GM23338 (cell line): ENCODE measurements at regions not wholly inside any gene's neighbourhood (a gene's known extent, or its start where the extent isn't known, plus 50 kb on each side); places are given as distances from the start of the nearest gene placed in this dataset.

ENCODE experiments used
- ATAC-seq: fragments of 200-7000 bp; cut with Tn5 transposase; 3 replicates; pipeline ENCODE4 v1.9.1; 2020
- DNase-seq: peaks from one replicate; pipeline ENCODE4 v3.0.0-alpha.2; 2015; ENCODE audit warnings: low spot score
- H2AFZ ChIP-seq: fragments of 200-600 bp; sonication (generic); 2 replicates; pipeline ENCODE4 v1.8.0; 2016; ENCODE audit warnings: antibody characterized with exemption, mild to moderate bottlenecking, moderate library complexity
- H3F3A ChIP-seq: fragments of 200-600 bp; sonication (generic); replicated peaks from 2 replicates; pipeline ENCODE4 v1.8.0; 2017; ENCODE audit warnings: antibody characterized with exemption, mixed run types, low read depth
- H3K27ac ChIP-seq: fragments of 200-600 bp; sonication (generic); 2 replicates; pipeline ENCODE4 v1.6.1; 2016; ENCODE audit warnings: low read depth
- H3K27me3 ChIP-seq: fragments of 200-600 bp; sonication (generic); 2 replicates; pipeline ENCODE4 v1.8.0; 2016; ENCODE audit warnings: mild to moderate bottlenecking, mixed run types, moderate library complexity; ENCODE audit not compliant: insufficient read depth
- H3K36me3 ChIP-seq: fragments of 200-600 bp; sonication (generic); 2 replicates; pipeline ENCODE4 v1.8.0; 2016; ENCODE audit warnings: mild to moderate bottlenecking; ENCODE audit not compliant: insufficient read depth
- H3K4me1 ChIP-seq: fragments of 200-600 bp; sonication (generic); 2 replicates; pipeline ENCODE4 v1.8.0; 2016; ENCODE audit warnings: mild to moderate bottlenecking, moderate library complexity; ENCODE audit not compliant: insufficient read depth
- H3K4me2 ChIP-seq: fragments of 200-600 bp; sonication (generic); 2 replicates; pipeline ENCODE4 v1.7.1; 2017; ENCODE audit warnings: mixed run types
- H3K4me3 ChIP-seq: fragments of 200-600 bp; sonication (generic); 2 replicates; pipeline ENCODE4 v1.6.1; 2016; ENCODE audit warnings: mixed run types
- H3K79me2 ChIP-seq: fragments of 200-600 bp; sonication (generic); replicated peaks from 2 replicates; pipeline ENCODE4 v1.8.0; 2017; ENCODE audit warnings: mild to moderate bottlenecking; ENCODE audit not compliant: insufficient read depth
- H3K9me2 ChIP-seq: fragments of 200-600 bp; sonication (generic); 2 replicates; pipeline ENCODE4 v1.8.0; 2017; ENCODE audit not compliant: insufficient read depth
- H4K20me1 ChIP-seq: fragments of 200-600 bp; sonication (generic); replicated peaks from 2 replicates; pipeline ENCODE4 v1.8.0; 2017; ENCODE audit warnings: mild to moderate bottlenecking; ENCODE audit not compliant: insufficient read depth
- H3K27ac Mint-ChIP-seq: 2 replicates; pipeline ENCODE4 v1.8.0; 2020; ENCODE audit warnings: inconsistent platforms, mild to moderate bottlenecking, moderate library complexity, mixed read lengths
- H3K27me3 Mint-ChIP-seq: 3 replicates; pipeline ENCODE4 v1.8.0; 2022; ENCODE audit warnings: low read depth, mild to moderate bottlenecking, moderate library complexity, mixed read lengths, inconsistent platforms; ENCODE audit not compliant: insufficient read depth, poor library complexity
- H3K36me3 Mint-ChIP-seq: 3 replicates; pipeline ENCODE4 v1.8.0; 2021; ENCODE audit warnings: low read depth, mild to moderate bottlenecking, inconsistent platforms, moderate library complexity, mixed read lengths
- H3K4me1 Mint-ChIP-seq: 3 replicates; pipeline ENCODE4 v1.8.0; 2020; ENCODE audit warnings: mild to moderate bottlenecking, inconsistent platforms, mixed read lengths
- H3K4me3 Mint-ChIP-seq: 3 replicates; pipeline ENCODE4 v1.8.0; 2021; ENCODE audit warnings: moderate library complexity, mild to moderate bottlenecking, inconsistent platforms, mixed read lengths
- H3K9me3 Mint-ChIP-seq: 3 replicates; pipeline ENCODE4 v1.8.0; 2020; ENCODE audit warnings: moderate library complexity, mild to moderate bottlenecking, inconsistent platforms, mixed read lengths
- CREB1 ChIP-seq: fragments of 250-450 bp; sonication (Bioruptor Pico); IDR thresholded peaks from 2 replicates; pipeline ENCODE4 v1.5.0; 2020; ENCODE audit warnings: low read depth, mild to moderate bottlenecking, moderate library complexity
- CTCF ChIP-seq, 2 experiments: fragments of 200-600 bp in 1 of 2; sonication (generic) in 1 of 2; conservative IDR thresholded peaks; 2 replicates each; pipeline versions ENCODE4 v1.5.1 to v1.6.1; 2016 to 2017; ENCODE audit warnings: antibody characterized with exemption in 2 of 2, low read depth in 2 of 2, mild to moderate bottlenecking in 2 of 2, moderate library complexity in 1 of 2
- ETS1 ChIP-seq: IDR thresholded peaks from 2 replicates; pipeline ENCODE4 v1.6.1; 2016; ENCODE audit warnings: antibody characterized with exemption
- EZH2 ChIP-seq: fragments of 200-600 bp; sonication (generic); IDR thresholded peaks from one replicate; pipeline ENCODE4 v1.8.0; 2017; ENCODE audit warnings: antibody characterized with exemption, mild to moderate bottlenecking, low read depth; ENCODE audit not compliant: unreplicated experiment
- EZH2phosphoT487 ChIP-seq: fragments of 200-600 bp; sonication (generic); IDR thresholded peaks from one replicate; pipeline ENCODE4 v1.8.1; 2018; ENCODE audit warnings: antibody characterized with exemption; ENCODE audit not compliant: unreplicated experiment
- JUNB ChIP-seq: IDR thresholded peaks from one replicate; pipeline ENCODE4 v1.6.1; 2016; ENCODE audit warnings: antibody characterized with exemption; ENCODE audit not compliant: unreplicated experiment
- NANOG ChIP-seq: IDR thresholded peaks from 2 replicates; pipeline ENCODE4 v1.6.1; 2016; ENCODE audit warnings: antibody characterized with exemption, borderline replicate concordance
- POLR2AphosphoS5 ChIP-seq: IDR thresholded peaks from 2 replicates; pipeline ENCODE4 v1.6.1; 2016; ENCODE audit warnings: antibody characterized with exemption, low read depth
- REST ChIP-seq: IDR thresholded peaks from one replicate; pipeline ENCODE4 v1.6.1; 2018; ENCODE audit warnings: antibody characterized with exemption; ENCODE audit not compliant: unreplicated experiment
- STAT1 ChIP-seq: IDR thresholded peaks from one replicate; pipeline ENCODE4 v1.6.1; 2016; ENCODE audit warnings: antibody characterized with exemption; ENCODE audit not compliant: unreplicated experiment
- ZNF114 ChIP-seq: fragments of 250-450 bp; sonication (Bioruptor Pico); IDR thresholded peaks from 2 replicates; pipeline ENCODE4 v1.5.0; 2020; ENCODE audit warnings: mild to moderate bottlenecking, moderate library complexity
- ZNF331 ChIP-seq: fragments of 250-450 bp; sonication (Bioruptor Pico); IDR thresholded peaks from 2 replicates; pipeline ENCODE4 v1.5.0; 2020; ENCODE audit warnings: low read depth, mild to moderate bottlenecking, moderate library complexity
- ZNF462 ChIP-seq: fragments of 250-450 bp; sonication (Bioruptor Pico); IDR thresholded peaks from 2 replicates; pipeline ENCODE4 v1.5.0; 2020; ENCODE audit warnings: mild to moderate bottlenecking, moderate library complexity

- H3K79me2 ChIP-seq = no peaks in the 10 kb centered on the region
- H3K27me3 Mint-ChIP-seq = no peaks in the 10 kb centered on the region
These were observed 836.6 kb downstream of the RNF144A start for GRCh38 chr2:7753777-7754176.

More at GRCh38 chr2:7753777-7754176, 836.6 kb downstream of the RNF144A start:
- H3K4me3 Mint-ChIP-seq = no peak overlapping the region
- Histone ChIP-seq H3K27ac (no peak overlapping the region), H2AFZ (no peak overlapping the region), H3K9me2 (no peaks in the 10 kb centered on the region), H4K20me1 (no peaks in the 10 kb centered on the region), H3F3A (no peaks in the 10 kb centered on the region), H3K4me3 (no peak overlapping the region), H3K36me3 (no peaks in the 10 kb centered on the region; the same call in 1 of the 2 replicates), H3K4me1 (no peaks in the 10 kb centered on the region), H3K4me2 (no peak overlapping the region), H3K27me3 (no peaks in the 10 kb centered on the region)
- no peak overlapping the region for H3K27ac Mint-ChIP-seq
- ATAC-seq (no peak), DNase-seq (no peak)
- H3K36me3 Mint-ChIP-seq = peaks cover 19% of the 10 kb centered on the region; the same call in 2 of the 3 replicates
- H3K9me3 Mint-ChIP-seq = peaks cover 11% of the 10 kb centered on the region
- TF ChIP-seq CREB1 (CRISPR knock-in tag) = no peak
- TF ChIP-seq STAT1 = no peak
- no peak for TF ChIP-seq ZNF114
- TF ChIP-seq EZH2phosphoT487 = no peak
- no peak for TF ChIP-seq CTCF (conservative IDR thresholded peaks at IDR 0.05; ENCODE audit: low read depth in 2 of 2)
- TF ChIP-seq ZNF462 (CRISPR knock-in tag) = no peak
- no peak for TF ChIP-seq JUNB
- no peak for TF ChIP-seq ETS1
- no peak for TF ChIP-seq NANOG
- TF ChIP-seq POLR2AphosphoS5 = no peak
- no peak for TF ChIP-seq ZNF331 (CRISPR knock-in tag)
- no peak for TF ChIP-seq EZH2
- TF ChIP-seq REST = no peak
- H3K4me1 Mint-ChIP-seq = peaks cover 2% of the 10 kb centered on the region; the same call in 1 of the 3 replicates
